NCI-H187 treated with DMSO at 0.1 percent for 48 hours (cell line): ENCODE measurements at regions not wholly inside any gene's neighbourhood (a gene's known extent, or its start where the extent isn't known, plus 50 kb on each side); places are given as distances from the start of the nearest gene placed in this dataset.
"Not testable (repeated sequence)": the region's sequence is repeated elsewhere in the genome, so short reads cannot be mapped to it uniquely, and the experiment has no call there.

Experiments used
- DNase-seq: peaks from one replicate; lab custom pipeline; 2025; lab: John Stamatoyannopoulos, UW

DNA sequence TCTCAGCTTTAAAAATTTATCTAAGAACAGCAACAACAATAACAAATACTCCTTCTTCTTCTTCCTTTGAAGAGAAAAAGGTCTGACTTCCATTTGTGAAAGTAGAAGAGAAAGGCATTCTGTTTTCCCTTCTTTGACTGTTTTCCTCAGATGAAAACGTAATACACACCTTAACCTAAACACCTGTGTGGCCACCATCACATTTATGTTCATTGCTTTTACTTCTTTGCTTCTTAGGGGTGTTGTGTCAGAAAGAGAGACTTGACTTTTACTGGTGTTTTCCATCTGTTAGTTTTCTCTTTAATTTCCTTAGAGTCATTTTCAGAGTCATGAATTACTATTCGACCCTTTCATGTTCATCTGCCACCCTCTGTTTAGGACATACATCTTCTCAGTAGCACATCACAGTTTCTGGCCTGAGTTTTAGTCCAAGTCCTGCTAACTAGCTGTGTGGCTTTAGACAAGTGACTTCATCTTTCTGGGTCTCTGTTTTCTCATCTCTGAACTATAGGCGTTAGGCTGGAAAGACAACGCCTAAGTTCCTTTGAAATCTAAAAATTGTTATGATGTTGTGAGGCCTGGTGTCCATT is 283.8 kb downstream of the GATA3 start:
- no peak for DNase-seq

DNA sequence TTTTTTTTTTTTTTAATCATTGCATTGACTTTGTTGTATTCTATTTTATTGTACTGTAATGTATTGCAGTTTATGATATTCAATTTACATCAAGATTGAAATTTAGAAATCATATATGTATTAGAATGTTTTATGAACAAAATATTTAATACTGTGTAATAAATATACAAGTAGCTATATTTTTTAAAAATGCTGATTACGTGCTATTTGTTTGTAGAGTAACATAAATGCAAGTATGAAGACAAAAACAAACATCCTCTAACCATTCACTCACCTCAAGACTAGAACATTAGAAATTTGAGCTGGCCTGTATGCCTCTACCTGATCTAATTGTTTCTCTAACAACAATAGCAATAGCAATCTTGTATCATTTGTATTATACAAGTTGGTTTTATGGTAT is 290.3 kb downstream of the GATA3 start:
- no peak for DNase-seq

DNA sequence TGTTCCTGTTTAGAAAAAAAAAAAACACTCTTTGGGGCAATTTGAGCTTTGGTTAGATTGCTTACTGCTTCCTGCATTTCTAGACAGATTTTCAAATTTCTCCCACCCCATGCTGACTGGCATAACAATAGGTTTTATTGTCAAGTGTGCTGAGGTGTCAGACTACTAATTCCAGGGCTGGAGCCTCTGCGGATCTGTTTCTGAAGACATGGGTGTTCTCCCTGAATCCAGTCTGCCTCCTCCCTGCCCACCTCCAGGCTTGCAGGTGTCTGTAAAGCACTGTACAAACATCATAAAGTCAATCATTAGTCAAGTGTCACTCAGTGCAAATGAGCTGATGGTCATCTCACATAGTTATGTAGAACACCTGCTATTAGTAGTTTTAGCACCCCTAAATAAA is 292.4 kb downstream of the GATA3 start:
- no peak for DNase-seq

DNA sequence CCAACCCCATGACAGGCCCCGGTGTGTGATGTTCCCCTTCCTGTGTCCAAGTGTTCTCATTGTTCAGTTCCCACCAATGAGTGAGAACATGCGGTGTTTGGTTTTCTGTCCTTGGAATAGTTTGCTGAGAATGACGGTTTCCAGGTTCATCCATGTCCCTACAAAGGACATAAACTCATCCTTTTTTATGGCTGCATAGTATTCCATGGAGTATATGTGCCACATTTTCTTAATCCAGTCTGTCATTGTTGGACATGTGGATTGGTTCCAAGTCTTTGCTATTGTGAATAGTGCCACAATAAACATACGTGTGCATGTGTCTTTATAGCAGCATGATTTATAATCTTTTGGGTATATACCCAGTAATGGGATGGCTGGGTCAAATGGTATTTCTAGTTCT is 293.1 kb downstream of the GATA3 start:
- DNase-seq, result not testable (repeated sequence)

DNA sequence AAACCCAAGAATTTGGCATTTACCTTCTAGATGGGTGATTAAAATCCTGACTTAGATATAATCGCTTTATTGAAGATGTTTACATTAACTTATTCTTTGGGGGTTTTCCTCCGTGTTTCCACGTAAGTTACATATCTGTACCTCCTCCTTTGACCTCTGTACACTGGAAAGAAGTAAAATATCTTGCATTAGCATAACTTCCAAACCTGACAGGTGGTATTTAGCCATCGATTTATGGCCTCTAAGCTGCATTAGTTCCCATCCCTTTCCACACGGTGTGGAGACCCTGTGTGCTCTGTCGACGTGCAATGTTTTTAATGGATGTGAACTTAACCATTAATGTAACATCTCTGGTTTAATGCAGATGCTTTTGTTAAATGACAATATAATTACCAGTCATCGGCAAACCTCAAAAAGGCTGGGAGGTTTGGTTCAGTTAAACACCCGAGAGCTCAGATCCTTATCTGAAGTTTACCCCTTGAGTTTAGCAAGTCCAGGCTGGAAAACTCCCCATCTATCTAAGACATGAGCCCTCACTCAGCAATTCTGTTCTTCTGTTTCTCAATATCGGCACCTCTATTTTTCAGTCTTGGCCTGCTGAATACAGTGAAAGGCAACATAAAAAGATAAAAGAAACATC is 295.2 kb downstream of the GATA3 start:
- no peak for DNase-seq

DNA sequence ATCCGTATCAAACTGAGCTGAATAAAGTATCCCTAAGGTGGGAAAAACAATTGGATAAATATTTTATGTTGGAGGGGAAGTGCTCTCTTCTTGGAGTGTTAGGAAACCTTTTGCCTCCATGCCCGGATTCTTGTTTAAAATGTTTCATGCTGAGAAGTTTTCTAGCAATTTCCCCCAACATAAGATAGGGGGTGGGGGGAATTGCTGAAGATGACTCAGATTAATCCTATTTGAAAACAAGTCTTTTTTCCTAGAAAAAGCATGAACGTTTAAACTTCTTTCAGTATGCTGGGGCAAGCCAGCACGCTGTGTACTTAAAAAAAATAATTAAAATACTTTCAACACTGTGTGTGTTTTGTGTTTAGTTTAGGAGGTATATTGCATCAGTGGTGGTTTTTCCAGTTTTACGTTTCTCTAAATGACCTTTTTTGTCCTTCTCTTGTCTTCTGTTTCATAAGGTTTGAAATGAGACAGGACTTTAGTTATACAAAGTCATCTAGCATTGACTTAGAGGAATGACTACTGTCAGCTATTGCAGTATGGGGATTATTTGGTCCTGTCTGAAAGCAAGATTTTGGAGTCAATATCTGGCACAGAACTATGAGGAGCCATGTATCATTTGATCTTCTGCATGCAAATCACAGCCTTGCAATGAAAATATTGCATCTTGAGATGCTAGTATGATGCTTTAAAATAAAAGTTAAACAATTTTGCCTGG is 295.9 kb downstream of the GATA3 start:
- no peak for DNase-seq

DNA sequence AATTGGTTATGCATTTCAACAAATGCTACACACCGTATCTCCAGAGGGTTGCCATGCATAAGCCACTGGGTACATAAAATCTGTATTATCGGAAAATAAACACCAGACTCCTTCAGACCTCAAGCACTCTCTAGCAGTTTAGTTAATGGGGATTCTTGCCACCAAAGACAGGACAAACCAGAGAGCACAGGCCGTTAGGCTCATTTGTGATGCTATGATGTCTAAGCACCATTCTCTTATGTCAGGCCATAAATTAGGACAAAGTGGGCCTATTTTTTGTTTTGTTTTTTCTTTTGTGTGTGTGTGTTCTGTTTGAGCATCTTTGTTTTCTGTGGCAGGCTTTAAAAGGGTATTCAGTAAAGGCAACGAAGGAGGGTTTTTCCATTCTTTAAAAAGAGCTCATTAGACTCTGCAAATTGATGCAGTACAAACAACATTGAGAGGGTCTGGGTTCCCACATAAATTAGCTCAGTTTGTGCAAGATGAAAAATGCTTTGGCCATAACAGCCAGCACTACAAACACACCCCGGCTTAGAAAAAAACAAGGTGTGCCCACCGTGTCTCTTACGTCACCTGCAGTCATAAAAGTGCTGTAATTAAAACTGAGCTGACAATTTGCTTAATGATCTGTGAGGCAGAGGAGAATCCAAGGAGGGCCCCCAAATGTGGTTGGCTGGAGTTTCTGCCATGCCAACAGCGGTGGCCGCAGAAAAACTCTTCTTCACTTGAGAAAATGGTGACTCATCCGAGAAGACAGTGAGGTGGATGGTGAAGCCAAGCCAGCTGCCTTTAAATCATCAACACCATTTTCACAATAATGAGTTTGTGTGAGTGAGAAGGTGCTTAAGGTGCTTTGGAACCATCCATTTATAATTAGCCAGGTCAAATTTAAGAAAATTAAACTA is 297.9 kb downstream of the GATA3 start:
- no peak for DNase-seq

DNA sequence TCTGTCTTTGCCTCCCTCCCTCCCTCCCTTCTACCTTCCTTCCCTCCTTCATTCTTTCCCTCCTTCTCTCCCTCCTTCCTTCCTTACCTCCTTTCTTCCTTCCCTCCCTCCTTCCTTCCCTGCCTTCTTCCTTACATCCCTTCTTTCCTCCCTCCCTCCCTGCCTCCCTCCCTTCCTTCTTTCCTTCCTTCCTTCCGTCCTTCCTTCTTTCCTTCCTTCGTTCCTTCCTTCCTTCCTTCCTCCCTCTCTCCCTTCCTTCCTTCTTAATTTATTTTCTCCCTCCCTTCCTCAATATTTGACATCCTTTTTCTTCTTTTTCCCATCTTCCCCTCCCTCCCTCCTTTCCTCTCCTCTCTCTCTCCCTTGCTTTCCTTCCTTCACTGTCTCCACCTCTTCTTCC is 301.8 kb downstream of the GATA3 start:
- no peak for DNase-seq

DNA sequence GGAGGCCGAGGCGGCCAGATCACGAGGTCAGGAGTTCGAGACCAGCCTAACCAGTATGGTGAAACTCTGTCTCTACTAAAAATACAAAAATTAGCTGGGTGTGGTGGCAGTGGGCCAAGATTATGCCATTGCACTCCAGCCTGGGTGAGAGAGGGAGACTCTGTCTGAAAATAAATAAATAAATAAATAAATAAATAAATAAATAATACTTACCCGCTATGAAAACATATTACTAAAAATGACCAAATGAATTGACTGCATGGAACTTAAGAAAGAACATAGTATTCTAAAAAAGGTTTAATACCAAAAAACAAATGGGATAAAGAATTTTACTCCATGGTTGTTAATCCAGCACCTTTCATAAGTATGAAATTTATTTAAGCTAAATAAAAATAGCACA is 305.0 kb downstream of the GATA3 start:
- DNase-seq, result no peak

DNA sequence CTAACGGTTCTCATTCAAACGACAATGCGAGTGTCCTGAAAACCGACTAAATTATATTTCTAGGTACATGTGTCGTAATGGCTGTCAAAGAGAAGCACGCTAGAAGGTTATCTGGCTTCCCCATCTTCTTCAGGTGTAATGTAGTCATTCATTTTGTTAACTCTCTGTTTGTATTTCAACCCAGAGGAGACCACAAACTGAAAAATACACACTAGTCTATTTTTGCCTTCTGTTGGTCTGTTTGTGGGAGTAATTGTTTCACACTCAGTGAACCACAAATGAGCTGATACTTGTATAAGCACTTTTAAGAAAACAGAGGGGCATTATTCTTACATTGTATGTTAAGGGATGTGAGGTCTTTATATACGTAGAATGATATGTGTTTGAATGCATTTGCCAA is 305.9 kb downstream of the GATA3 start:
- no peak for DNase-seq

DNA sequence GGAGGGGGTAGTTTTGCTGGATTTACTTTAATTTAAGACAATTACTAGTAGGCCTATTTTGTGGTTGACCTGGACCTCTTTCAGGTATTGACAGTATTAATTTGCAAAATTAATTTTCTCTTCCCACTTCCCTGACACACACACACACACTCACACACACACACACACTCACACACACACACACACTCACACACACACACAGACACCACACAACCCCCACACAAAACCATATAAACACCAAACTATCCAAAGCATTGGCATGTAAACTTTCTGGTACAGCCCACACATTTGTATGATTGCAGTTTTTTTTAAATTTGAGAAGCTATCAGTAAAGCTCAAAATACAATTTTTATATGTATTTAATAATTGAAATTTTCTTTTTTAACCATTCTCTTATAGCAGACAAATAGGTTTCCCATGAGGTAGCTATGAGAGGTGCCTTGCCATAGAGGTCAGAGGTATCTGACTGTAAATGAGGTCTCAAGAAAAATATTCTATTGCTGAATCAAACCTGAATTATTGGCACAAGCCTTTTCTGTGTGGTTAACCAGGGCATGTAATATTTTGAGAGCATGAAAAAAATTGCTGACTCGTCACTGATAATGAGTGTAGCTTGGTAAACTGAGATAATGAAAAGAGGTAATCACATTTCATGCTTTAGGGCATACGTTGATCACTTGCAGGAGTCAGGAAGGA is 306.5 kb downstream of the GATA3 start:
- DNase-seq, result no peak

DNA sequence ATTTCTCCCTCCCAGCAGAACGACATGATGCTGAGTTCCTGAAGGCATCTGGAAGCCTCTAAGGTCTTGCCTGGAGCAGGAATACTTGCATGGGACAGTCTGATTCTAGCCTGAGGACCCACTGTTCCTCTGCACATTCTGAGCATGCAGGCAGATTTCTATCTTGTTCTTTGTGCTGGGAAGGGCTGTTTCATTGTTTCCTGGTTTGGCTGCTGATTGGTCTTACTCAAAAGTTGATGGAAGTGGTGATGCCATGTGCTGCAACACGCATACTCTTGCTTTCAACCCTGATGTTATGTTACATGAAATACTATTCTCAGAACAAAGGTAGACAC is 307.0 kb downstream of the GATA3 start:
- DNase-seq, result no peak

DNA sequence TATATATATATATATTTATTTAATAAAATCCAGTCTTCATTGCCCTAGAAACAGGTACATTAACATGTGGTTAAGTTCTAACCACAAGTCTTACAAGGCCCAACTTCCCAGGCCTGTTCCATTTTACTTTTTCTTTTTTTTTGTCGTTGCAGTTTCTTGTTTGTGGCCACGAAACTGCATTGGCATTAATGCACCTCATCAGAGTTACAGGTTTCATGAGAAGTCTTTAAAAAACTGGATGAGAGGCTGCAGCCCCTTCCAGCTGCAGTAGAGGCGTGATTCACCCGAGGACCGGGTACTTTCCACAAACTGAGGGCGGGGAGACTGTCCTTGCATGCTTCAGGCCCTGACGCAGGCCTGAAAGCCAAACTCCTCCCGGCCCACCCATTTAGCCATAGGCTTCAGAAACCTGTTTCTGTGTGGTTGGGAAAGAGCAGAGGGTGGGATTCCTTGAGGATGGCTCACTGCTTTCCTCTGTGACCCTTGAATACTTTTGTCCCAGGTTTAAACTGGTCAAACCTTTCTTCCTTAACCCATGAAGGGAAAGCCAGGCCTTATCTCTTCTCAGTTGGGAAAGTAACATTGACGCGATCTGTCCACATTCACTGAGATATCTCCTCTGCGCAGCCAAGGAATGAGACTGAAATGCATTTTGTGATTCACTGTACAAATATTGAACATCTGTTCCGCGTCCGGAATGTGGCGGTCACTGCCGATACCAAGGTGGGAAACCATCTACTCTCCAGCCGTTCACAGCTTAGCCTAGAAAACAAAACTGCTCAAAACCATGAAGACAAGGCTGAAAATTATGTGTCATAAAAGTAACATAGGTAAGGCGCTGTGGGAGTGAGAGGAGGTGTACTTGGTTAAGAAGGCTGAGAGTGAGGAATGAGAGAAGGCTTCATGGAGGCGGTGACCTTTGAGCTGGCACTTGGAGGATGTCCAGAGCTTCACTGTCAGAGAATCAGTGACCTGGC is 311.7 kb downstream of the GATA3 start:
- DNase-seq, result no peak

DNA sequence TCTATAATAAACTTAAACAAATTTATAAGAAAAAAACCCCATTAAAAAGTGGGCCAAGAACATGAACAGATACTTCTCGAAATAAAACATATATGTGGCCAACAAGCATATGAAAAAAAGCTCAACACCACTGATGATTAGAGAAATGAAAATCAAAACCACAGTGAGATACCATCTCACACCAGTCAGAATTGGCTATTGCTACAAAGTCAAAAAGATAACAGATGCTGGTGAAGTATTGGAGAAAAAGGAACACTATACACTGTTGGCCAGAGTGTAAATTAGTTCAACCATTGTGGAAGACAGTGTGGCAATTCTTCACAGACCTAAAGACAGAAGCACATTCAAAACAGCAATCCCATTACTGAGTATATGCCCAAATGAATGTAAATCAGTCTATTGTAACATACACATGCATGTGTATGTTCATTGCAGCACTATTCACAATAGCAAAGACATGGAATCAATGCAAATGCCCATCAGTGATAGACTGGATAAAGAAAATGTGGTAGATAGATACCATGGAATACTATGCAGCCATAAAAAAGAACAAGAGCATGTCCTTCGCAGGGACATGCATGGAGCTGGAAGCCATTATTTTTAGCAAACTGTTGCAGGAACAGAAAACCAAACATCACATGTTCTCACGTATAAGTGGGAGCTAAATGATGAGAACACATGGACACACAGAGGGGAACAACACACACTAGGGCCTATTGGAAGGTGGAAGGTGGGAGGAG is 313.4 kb downstream of the GATA3 start:
- DNase-seq, result not testable (repeated sequence)

DNA sequence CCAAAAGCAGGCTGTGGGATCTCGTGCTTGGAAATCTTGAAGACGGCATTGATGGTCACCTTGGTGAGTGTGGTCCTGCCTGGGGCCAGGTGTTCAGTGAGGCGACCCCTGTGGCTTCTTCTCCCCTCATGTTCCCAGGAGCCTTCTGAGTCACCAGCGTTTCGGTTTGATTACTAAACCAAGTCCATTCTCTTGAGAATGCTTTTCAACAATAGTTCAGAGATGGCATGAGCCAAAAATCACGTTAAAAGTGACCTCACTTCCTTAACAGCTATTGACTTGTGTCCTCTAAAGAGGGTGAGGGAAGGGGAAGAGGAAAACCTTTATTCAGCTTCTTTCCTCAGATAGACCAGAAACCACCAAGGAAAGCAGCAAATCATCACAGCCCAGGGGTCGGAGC is 315.2 kb downstream of the GATA3 start:
- no peak for DNase-seq

DNA sequence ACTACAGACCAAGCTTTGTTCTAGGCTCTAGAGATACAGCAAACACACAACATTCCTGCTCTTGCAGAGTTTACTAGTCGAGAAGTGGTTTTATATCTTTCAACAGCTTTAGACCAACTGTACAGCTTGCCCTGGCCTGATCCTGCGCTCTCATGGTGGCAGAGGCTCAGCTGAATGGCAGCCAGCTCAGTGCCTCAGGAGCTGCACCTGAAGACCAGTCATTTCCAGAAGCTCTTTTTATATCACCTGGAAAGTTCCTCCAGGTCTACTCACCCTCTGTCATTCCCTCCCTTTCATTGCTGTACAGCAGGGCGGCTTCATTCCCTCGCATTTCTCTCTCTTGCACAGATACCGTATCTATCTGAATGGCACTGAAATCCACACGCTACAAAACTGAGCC is 319.8 kb downstream of the GATA3 start:
- no peak for DNase-seq

DNA sequence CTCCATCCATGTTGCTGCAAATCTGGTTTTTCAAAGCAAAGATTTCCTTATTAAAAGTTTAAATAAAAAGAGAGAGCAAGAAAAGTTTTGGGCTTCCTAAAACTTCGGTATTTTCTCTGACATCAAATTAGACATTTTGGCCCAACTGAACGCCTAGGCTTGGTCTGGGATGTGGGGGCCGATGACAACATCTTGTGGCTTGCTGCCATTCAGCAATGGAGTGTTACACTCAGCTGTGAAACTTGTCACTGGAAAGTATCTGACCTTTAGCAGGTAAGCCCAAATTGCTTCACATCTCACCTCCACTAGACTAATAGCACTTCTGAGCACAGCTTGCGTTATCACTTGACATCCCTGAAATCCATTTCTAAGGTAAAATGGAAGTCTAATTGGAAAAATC is 320.6 kb downstream of the GATA3 start:
- DNase-seq, result no peak

DNA sequence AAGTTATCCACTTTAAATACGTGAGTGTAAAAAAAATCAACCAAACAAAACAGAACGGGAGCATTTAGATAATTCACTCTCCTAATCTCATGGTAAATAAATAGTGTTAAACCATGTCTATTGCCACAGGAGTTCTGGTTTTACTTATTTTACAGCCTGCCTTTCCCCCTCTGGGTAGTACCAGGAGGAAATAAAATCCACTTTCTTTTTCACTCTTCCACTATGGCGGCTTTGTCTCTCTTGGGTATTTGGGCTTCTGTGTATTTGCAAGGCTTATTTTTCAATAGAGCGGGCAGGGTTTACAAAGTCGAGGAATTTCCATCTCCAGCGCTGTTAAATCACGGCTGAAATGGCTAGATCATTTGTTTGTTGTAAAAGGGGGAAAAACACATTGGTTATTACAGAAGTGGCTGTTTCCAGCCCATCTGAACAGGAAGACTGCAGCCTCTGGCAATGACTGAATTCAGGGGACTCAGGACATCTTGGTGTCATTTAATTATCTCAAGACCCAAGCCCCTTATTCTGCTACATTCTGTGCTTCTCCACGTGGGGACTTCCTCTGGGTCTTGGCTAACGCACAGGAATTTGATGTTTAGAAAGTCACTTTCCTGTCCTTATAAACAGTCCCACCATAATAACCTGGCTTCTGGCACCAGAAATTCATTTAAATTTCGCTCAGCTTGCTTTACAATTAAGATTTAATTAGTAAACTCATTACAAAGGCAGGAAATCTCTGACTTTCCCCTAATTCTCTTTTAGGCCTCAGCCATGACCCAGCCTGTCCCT is 323.9 kb downstream of the GATA3 start:
- DNase-seq, result no peak
